Thyroid gland (tissue), 4 donors: ENCODE measurements at regions not wholly inside any gene's neighbourhood (a gene's known extent, or its start where the extent isn't known, plus 50 kb on each side); places are given as distances from the start of the nearest gene placed in this dataset.

Experiments used
- DNase-seq, 2 donors: peaks; one replicate each; pipeline ENCODE4 v3.0.0-alpha.2; 2019
- H3K27ac ChIP-seq, 3 donors: fragments of 200-600 bp; sonication (generic); 1 replicate in 2 of 3; 2 replicates in 1 of 3; pipeline ENCODE4 v1.5.1; 2016 to 2019; ENCODE audit warnings: mild to moderate bottlenecking in 1 of 3, moderate library complexity in 1 of 3
- H3K27me3 ChIP-seq: fragments of 200-600 bp; sonication (generic); one replicate; pipeline ENCODE4 v1.5.1; 2019
- H3K36me3 ChIP-seq, 2 donors: fragments of 200-600 bp; sonication (generic); one replicate each; pipeline ENCODE4 v1.5.1; 2016 to 2019
- H3K4me1 ChIP-seq, 2 donors: fragments of 200-600 bp; sonication (generic); one replicate each; pipeline ENCODE4 v1.5.1; 2017 to 2019
- H3K4me3 ChIP-seq, 3 donors: fragments of 200-600 bp; sonication (generic); replicated peaks in 1 of 3; 1 replicate in 2 of 3; 2 replicates in 1 of 3; pipeline ENCODE4 v1.5.1; 2016; ENCODE audit warnings: mild to moderate bottlenecking in 1 of 3
- H3K9me3 ChIP-seq: fragments of 200-600 bp; sonication (generic); one replicate; pipeline ENCODE4 v1.5.1; 2017
- CTCF ChIP-seq, 6 experiments: fragments of 200-600 bp in 3 of 6; fragments of 450-650 bp in 3 of 6; sonication (generic) in 3 of 6; IDR thresholded peaks; one replicate each; pipeline ENCODE4 v1.5.1; 2016 to 2019; ENCODE audit warnings: antibody characterized with exemption in 6 of 6, mild to moderate bottlenecking in 2 of 6, inconsistent platforms in 1 of 6, moderate library complexity in 1 of 6
- POLR2A ChIP-seq, 2 donors: fragments of 450-650 bp; IDR thresholded peaks; one replicate each; pipeline ENCODE4 v1.6.1; 2017; ENCODE audit warnings: antibody characterized with exemption in 2 of 2, mild to moderate bottlenecking in 2 of 2, moderate library complexity in 1 of 2
- WGBS, 2 donors: methylation state at CpG; one replicate each; pipeline ENCODE4 v1.1.5; 2017; 5-methylcytosine and 5-hydroxymethylcytosine counted together
- intact Hi-C: fragments of 100-400 bp; cut with DNase I; formaldehyde crosslinking; loops from one replicate; pipeline ENCODE4 v1.15.1; 2023

DNA sequence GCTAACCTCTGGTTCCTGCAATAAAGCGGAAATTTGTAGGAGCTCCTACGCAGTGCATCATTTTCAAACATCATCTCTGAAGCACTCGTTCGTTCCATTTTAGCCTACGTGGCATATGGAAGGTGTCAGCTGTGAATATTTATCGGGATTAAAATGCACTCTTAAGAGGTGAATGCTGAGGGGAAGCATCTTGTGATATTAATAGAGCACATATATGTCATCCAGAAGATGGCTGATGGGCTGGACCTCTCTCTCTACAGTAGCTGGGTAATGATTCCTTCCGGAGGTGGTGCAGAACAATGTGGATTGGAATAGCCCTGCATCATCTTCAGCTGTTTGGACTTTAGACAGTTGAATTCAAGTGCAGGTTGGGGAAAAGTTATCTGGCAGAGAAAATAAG, 478.7 kb downstream of the DMAC1 start:
- Histone ChIP-seq H3K9me3 (no peaks in the 10 kb centered on the region), H3K36me3 (no peaks in the 10 kb centered on the region), H3K27me3 (no peaks in the 10 kb centered on the region), H3K4me1 (no peaks in the 10 kb centered on the region), H3K27ac (no peak overlapping the region), H3K4me3 (no peak overlapping the region)
- intact Hi-C loops = no loop called here
- DNase-seq = no peak
- 97 to 98% methylated on average over 7 of the region's 7 CpGs for WGBS, 2 donors
- no peak for TF ChIP-seq POLR2A (IDR thresholded peaks at IDR 0.05)
- no peak for TF ChIP-seq CTCF (IDR thresholded peaks at IDR 0.05)

DNA sequence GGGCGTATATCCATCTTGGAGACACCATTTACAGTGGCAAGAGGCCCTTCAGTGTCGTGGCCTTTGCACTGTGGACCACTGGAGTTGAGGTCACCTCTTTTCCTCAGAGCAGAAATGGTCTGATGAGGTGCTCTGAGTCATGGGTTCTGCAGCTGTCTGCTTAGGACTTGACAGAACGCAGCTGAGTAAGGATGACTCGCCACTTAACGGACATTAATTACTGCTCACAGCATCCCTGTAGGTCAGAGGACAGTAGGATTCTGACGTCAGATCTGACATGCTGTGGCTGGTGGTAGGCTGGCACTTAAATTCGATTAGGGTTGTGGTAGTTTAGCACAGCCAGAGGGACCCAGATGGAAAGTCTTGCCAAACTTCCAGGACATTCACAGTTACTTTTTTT, 479.4 kb downstream of the DMAC1 start:
- Histone ChIP-seq H3K27ac (no peak overlapping the region), H3K9me3 (no peaks in the 10 kb centered on the region), H3K4me1 (no peaks in the 10 kb centered on the region), H3K36me3 (no peaks in the 10 kb centered on the region), H3K4me3 (no peak overlapping the region), H3K27me3 (no peaks in the 10 kb centered on the region)
- WGBS, 2 donors = 79 to 84% methylated on average over 7 of the region's 7 CpGs
- TF ChIP-seq CTCF (IDR thresholded peaks at IDR 0.05) = no peak
- TF ChIP-seq POLR2A (IDR thresholded peaks at IDR 0.05) = no peak
- no peak for DNase-seq
- intact Hi-C loops = no loop called here

GRCh38 chr9:7318920-7319319, 480.7 kb downstream of the DMAC1 start:
- no peaks in the 10 kb centered on the region for H3K9me3 ChIP-seq
- no peaks in the 10 kb centered on the region for H3K36me3 ChIP-seq
- intact Hi-C loops = no loop called here
- H3K4me1 ChIP-seq = no peaks in the 10 kb centered on the region
- H3K4me3 ChIP-seq = no peak overlapping the region
- no peak overlapping the region for H3K27ac ChIP-seq
- WGBS, 2 donors = 94 to 96% methylated on average over 2 of the region's 2 CpGs
- DNase-seq = no peak
- no peaks in the 10 kb centered on the region for H3K27me3 ChIP-seq
- no peak for TF ChIP-seq POLR2A (IDR thresholded peaks at IDR 0.05)
- TF ChIP-seq CTCF (IDR thresholded peaks at IDR 0.05) = no peak

GRCh38 chr9:7316967-7317366, 482.6 kb downstream of the DMAC1 start:
- Histone ChIP-seq H3K4me1 (no peaks in the 10 kb centered on the region), H3K27me3 (no peaks in the 10 kb centered on the region), H3K36me3 (no peaks in the 10 kb centered on the region), H3K9me3 (no peaks in the 10 kb centered on the region), H3K27ac (no peak overlapping the region), H3K4me3 (no peak overlapping the region)
- WGBS, 2 donors = 73 to 80% methylated on average over 4 of the region's 4 CpGs
- no peak for TF ChIP-seq CTCF (IDR thresholded peaks at IDR 0.05)
- TF ChIP-seq POLR2A (IDR thresholded peaks at IDR 0.05) = no peak
- DNase-seq = no peak
- intact Hi-C loops = no loop called here

DNA sequence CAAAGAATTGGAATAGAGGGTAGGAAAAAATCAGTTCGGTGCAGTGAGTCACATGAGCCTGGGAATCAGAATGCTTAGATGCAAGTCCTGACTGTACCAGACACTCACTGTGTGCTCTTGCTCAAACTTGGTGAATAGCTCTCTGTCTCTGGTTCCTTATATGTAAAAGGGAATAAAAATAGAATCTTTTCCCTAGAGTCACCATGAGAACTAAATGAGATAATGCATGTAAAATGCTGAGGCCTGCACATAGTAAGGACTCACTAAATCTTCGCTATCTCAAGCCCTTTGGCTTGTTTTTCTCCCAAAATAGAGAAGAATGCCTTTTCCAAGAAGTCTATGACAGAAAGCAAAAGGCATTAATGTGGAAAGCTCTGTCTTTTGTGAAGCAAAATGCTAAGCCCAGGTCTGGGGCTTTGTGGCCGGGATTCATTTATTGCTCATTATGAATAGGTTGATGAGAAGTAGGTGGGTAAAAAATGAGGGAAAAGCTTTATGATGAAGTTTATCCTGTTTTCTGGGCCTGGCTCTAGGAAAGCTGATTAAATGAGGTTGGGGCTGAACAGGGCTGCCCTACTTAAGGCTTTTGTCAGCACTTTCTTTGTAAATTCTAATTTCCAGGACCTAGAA, 483.3 kb downstream of the DMAC1 start:
- H3K27ac ChIP-seq = no peak overlapping the region
- DNase-seq = no peak

More for the DNA sequence above, 483.3 kb downstream of the DMAC1 start:
- intact Hi-C loops = no loop called here
- WGBS, 2 donors = 84 to 90% methylated on average over 3 of the region's 3 CpGs
- TF ChIP-seq CTCF (IDR thresholded peaks at IDR 0.05) = no peak
- TF ChIP-seq POLR2A (IDR thresholded peaks at IDR 0.05) = no peak
- Histone ChIP-seq H3K9me3 (no peaks in the 10 kb centered on the region), H3K36me3 (no peaks in the 10 kb centered on the region), H3K27me3 (no peaks in the 10 kb centered on the region), H3K4me1 (no peaks in the 10 kb centered on the region), H3K4me3 (no peak overlapping the region)
